GM21515 (cell line): ENCODE measurements at regions not wholly inside any gene's neighbourhood (a gene's known extent, or its start where the extent isn't known, plus 50 kb on each side); places are given as distances from the start of the nearest gene placed in this dataset.
A peak's percentile ranks its signal among the peaks of the same experiment; 100 is the strongest.

ENCODE experiments used
- ATAC-seq: cut with Tn5 transposase; IDR thresholded peaks from one replicate; pipeline ENCODE4 v1.9.1; 2021; ENCODE audit not compliant: unreplicated experiment

DNA sequence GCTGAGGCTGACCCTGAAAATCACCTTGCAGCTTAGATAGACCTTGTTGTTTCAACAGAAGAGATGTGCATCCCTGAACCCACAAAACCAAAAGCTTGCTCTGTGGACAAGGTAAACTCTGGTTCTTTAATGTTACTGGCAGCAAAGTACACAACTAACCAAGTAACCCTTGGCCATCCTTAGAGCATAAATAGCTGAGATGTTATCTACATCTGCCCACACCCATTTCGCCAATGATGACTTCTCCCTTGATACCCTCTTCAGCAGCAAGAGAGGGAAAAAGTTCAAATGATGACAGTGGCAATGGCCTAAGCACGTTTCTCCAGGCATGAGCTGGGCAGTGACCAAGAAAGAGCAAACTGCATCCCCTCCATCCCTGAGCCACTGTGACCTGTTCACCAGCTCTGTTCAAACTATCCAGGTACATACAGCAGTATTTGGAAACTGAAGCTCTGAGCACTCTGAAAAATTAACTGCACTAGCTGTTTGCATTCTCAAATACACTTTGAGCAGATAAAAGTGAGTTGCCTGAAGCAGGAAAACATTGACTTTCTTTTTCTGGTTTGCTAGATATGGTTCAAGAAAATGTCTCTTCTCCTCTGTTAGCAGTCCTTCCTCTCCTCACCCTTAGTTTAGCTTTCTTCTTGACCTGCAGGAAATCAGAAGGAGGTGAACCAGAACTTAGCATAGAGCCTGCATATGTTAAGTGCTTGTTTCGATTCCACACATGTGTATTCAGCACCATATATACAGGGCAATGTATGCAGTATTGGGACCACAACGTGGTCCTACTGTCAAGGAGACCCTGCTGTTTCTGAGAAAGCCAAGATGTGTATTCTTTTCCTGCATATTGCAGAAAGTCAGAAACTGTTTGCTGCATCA is 231.7 kb downstream of the FOXO1 start:
- ATAC-seq: no peak

DNA sequence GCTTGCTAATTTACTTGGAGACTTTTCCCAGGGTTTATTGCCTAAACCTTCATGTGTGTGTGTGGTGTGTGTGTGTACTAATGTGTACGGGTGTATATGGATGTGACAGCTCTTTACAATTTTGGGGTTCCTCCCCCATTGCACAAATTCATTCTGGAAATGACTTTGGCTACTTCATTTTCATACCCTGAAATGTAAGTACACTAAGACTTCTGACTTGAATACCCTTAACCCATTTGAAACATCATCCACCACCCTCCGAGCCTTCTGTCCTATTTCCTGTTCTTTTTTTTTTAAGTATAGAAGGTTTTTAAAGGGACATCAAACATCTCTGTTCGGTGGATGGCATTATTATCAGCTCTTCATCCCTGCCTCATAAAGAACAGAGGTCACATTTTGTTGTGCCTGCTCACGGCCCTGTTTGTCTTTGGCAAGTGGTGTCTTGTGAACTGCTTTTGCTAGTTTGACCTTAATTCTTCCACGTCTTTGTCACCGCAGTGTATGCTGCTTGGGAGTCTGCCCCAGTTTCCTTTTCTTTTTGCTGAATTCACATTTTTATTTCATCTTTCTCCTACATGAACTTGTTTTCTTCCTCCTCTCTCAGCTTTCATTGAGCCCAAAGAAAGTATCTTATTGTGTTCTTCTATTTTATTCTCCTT is 228.3 kb downstream of the FOXO1 start:
- no peak for ATAC-seq

DNA sequence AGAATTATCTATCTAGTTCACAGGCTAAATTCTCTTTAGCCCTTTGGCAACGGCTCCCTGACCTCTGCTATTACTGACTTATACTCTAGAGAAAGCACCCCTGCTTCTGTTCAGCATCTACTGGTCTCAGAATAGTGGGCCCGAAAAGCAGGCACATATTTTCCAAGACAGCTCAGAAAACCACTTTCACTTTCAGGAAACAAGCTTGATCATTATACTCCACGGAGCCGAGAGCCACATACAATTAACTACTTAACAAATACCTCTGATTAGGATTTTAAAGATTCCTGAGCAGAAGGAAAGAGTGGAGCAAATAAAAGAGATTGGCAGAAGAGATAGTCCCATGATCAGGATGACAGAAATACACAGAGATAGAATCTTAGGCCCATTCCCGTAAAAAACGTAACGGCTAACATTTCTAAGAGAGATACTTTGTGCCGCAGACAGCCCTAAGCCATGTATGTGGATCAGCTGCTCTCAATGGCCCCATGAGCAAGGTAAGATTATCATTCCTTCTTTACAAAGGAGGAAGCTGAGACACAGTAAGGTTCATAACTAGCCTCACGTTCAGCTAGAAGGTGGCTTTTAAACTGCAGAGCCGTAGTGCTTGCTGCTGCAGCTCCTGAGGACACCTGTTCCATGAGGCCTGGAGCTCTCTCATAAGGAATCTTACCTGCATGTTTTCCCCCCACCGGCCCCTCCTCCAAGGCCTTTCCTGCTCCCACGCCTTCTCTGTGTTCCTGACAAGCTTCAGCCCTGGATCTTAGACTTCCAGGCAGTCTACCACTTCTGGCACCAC is 227.2 kb downstream of the FOXO1 start:
- ATAC-seq: no peak

DNA sequence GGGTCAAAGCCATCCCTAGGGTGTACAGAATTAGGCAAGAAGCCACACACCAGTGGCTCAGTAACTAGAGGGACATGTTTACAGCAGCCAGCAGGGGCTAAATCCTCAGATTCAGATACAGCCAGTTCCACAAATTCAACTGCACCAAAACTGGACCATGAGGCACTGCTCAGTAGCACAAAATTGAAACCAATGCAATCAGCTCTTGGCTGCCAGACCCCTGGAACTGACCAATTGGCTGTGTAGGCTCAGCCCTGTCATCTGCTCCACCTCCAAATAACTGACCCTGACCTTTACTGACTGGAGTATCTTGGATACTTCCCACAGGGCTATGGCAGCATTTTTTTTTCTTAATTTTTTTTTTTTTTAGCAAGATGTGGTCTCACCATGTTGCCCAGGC is 226.5 kb downstream of the FOXO1 start:
- no peak for ATAC-seq

DNA sequence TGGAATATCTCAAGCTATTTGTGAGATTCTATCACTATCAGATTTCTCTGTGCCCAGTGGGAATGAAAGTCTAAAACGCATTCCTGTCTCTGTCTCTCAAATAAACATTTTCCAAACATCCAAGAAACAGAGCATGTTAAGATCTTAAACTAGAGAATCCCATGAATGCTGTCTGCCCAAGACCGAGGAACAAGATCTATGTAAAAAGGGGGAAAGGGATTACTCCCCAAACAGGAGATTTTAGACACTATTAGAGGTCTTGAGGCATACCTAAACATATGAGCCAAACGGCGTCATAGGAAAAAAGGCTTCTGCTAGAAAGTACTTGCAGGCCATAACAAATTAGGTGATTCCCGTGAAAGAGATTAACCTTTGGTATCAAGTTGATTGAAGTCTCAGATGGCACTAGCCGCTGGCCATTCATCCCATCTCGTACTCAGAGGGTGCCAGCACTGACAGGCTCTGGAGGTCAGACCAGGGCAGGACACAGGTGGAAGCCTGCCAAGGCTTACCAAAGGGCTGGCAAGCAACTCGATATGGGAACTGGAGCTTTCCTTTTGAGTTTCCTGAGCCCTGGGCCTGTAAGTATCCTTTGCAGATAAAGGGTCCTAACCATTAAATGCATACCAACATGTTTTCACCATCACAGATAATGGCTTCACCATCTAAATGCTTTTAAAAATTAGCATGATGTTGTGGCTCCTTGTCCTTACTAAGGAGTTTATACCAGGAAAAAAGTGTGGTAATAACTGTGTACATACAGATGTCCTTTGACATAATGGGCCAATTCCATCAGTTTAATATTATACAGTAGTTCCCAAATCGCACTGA is 225.2 kb downstream of the FOXO1 start:
- no peak for ATAC-seq

DNA sequence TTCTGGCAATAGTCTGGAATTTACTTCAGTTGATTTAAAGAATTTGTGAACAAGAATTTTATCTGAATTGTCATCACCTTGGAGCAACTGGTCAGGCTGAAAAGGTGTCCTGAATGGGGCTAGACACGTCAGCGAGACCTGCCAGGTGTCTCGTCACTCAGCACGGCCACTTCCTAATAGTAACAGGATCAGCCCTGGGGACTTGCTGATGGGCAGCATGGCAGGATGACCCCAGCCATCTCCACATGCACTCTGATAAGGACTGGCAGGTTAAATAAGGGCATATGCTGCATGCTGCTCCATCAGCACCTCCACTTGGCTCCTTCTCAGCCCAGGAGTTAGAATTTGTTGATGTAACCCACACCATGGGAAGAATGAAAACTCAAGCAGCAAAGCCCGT is 224.2 kb downstream of the FOXO1 start:
- ATAC-seq: no peak

DNA sequence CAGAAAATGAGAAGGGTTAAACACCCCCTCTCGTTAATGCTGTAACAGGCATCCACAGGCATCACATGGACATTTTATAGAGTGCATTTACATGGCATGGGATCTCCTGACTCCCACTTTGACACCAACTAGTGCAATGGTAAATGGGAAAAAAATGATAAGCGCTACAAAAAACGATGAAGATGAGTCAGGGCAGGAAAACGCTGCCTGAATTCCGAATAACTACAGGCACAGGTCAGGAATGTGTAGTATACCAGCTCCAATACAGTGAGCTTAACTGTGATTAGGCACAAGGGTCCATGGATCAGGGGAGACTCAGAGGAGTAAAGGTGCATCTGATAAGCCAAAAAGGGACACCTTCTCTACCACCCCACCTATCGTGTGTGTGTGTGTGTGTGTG is 223.6 kb downstream of the FOXO1 start:
- no peak for ATAC-seq

DNA sequence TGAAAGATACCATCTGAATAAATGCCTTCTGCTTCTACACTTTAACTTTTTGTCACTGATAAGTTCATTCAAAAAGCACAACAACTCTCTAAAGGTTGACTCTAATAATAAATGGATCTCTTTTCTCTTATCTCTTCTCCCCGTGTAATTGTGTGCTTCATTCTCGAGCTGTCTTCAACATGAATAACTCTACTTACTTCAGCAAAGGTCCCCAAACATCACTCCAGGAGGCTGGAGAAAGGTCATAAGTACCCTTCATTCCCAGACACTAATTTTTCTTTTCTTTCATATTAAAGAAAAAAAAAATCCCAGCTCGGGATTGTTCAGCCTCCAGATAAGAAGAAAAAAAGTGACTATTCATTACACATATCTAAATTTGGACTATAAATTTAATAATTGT is 222.2 kb downstream of the FOXO1 start:
- ATAC-seq: no peak

DNA sequence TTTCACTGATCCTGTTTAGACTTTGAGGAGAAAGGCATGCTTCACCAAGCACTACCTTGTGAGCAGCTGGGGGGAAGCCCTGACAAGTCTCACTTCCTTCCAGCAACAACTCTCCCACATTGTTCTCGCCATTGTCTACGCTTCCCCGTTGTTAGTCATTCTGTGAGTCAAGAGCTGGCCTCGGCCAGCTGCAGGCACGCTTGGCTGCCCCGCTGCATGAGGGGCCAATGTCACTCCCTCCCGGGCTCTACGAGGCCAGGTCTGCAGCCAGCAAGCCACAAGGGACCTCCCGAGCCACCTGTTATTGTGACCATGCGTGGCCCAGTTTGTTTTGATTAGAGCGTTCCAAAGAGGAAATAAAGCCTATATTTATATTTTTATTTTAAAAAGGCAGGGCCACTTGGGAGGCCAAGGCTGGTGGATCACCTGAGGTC is 220.9 kb downstream of the FOXO1 start:
- ATAC-seq: peak; percentile 99

DNA sequence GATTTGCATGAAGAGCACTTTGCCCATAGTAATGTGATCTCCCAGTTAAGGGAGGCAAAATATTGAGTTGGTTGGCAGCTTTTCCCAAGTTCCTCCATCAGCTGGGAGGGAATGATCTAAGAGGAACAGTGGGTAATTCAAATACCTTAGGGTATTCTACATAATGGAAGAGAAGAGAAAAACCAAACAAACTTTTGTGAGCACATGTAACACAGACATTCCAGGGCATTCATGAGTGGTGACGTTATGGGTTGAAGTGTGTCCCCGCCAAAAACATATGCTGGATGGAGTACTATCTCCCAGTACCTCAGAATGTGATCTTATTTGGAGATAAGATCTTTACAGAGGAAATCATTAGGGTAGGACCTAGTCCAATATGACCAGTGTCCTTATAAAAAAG is 220.1 kb downstream of the FOXO1 start:
- no peak for ATAC-seq

DNA sequence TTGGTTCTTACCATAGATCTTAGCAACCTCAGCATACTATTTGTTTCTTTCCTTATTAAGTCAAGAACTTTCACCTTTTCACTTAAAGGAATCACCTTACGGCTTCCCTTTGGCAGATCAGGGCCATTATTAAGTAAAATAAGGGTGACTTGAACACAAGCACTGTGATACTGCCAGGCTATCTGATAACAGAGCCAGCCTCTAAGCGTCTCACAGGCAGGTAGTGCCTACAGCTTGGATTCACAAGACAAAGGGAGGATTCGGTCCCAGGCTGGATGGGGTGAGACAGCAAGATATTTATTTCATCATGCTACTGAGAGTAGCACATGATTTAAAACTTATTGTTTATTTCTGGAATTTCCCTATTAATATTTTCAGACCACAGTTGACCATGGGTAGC is 218.6 kb downstream of the FOXO1 start:
- no peak for ATAC-seq

DNA sequence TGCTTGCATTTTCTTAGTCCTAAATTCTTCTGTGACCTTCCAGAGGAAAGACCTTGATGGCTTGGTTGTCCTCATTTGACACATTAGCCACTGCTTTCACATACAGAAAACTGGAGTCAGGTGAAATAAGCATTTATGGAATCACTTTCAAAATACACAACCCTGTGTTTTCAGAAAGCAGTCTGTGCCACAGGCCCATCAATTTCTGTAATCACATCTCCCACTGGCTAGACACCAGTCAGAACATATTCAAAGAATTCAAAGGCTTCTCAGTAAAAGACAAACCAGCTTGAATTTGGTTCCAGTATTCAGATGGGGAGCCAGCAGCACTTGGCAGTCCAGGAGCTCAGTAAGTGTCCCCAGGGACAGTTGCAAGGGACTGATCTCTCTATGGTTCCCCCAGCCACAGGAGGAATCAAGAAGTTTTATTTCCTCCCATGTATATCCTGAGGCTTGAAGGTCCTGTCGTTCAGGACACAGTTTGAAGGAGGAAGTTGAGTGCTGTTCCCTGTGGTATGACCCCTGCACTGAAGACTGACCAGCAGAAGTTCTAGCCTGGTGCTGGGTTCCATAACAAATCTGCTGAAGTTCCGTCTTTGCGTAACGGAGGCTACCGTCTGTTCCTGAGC is 214.3 kb downstream of the FOXO1 start:
- ATAC-seq: no peak

DNA sequence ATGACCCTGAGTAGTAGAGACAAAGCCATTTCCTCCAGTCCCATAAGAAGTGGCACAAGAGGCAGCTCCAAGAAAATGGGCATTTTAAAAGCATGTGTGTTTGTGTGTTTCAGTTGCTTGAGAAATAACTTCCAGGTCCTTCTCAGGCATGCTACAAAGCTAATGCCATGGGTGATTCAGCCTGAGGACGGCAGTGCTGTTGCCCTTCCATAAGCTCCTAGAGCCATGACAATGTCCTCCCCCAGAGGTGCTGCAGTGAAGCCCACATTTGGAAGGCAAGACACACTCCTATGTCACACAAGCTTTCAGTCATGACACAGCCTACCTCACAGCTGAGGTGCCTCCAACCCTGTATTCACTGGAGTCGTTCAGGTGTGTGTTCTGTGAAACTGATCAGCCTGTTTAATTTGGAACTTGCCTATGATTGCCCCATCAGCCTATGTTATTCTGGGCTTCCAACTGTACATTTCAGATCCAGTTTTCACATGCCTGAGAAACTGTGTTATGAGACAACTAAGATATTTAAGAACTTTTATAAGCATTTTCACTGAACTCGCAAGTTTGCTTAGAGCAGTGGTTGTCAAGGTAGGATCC is 213.6 kb downstream of the FOXO1 start:
- ATAC-seq: no peak

DNA sequence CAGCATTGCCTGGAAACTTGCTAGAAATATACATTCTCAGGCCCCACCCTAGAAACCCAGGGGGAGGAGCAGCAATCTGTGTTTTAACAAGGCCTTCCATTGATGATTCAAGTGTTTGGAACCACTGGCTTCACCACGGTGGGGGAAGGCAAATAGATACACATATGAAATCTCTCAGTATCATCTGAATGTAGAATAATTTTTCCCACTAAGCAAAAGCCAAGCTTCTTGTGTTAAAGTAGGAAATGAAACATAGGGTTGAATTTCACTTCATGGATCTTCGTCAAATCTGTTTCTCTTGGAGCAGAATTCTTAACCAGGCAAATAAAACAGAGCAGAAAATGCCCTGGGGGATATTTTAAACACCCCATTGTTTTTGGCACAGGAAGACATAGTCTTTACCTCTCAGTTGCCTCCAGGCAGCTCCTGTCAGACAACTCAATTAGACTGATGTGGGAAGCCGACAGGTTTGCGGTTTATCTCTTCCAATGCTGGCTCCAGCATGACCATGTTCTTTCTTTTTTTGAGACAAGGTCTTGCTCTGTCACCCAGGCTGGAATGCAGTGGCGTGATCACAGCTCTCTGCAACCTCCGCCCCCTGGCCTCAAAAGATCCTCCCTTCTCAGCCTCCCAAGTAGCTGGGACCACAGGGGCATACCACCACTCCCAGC is 213.0 kb downstream of the FOXO1 start:
- no peak for ATAC-seq

DNA sequence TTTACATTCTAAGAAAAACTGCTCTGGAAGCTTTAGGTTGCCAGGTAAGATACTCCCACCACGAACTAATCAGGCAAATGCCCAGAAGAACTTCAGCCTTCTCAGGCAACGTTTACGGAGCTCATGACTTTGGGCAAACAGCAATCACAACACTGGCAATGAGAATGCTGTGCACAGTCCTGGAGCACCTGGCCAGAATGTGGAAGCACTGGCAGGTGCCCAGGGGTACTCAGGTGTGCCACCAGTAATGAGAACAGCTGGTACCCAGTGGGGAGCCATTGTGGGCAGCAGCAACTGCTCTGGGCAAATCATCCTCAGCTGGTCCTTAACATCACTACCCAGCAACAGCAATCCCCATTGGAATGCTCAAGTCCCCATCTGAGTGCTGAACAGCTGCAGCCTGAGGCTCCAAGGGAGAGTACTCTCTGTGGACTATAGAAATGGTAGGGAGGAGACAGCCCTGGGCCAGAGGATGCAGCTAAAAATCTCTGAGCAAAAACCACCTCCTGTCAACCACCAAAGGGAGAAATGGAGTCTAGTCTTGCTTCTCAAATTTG is 210.0 kb downstream of the FOXO1 start:
- no peak for ATAC-seq

DNA sequence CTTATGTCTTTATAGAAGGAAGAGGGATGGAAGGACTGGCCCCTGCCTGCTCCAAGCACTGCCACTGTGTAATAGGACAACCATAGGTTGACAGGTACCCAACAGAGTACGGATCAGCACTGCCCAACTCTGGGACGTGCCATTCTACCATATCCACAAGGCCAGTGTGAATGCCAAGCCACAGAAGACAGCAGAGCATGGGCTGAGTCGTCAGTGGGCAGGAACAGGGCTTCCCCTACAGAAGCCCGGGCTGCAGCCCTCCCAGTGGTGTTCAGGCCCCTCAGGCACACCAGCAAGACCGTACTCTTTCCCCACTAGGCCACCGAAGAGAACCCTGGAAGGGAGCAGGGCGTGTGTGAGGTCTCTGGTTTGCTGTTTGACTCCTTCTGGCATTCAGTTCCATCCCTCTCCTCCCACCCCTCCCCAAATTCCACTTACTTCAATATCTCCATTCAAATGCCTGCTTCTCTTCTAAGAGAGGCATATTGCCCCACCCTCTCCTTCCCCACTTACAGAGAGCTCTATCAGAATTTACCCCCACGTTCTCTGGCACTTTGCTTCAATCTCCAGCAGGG is 209.4 kb downstream of the FOXO1 start:
- ATAC-seq: no peak

DNA sequence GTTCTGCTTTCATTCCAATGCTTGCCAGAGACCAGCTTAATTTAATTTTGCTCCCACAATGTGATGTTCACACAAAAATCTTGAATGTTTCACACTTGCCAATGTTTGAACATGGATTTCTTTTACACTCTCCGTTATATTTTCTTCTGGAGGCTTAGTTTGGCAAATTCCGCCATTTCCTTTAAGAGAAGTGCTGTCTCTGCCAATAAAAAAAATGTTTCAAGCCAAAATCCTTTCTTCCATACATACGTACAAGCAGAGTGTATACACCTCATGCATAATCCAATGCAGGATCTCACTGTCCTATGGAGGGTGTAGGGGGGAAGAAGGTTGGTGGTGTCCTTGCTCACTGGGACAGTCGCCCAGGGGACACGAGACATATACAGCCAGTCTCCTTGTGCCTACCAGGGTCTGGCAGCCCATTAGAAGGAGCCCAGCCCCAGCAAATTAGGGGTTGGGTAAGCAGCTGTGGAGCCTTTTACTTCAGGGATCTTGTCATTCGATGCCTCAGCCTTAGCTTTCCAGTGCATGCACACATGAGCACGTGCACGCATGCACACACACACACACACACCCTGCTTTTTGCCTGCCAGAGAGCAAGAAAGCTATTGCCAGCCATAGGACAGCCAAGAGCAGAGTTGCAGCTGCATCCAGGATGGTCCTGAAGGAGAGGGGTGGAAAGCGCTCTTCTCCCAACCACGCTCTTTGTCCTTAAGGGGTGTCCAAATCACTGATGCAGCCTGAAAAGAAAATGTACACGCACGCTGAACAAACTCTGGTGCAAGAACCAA is 208.3 kb downstream of the FOXO1 start:
- no peak for ATAC-seq

DNA sequence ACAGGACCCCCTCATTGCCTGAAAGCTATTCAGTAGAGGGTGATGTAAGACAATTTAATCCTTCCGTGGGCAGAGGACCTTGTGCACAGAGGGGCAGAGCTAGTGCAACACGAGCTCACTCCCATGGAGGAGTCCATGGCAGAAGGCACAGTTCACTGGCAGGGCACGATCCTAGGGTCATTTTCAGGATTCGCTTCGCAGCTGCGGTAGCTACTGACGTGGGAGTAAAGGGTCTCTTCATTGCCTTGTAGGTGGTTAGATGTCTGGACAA is 207.8 kb downstream of the FOXO1 start:
- no peak for ATAC-seq
